Suprapubic skin (tissue), 4 donors: ENCODE measurements at regions not wholly inside any gene's neighbourhood (a gene's known extent, or its start where the extent isn't known, plus 50 kb on each side); places are given as distances from the start of the nearest gene placed in this dataset.

Source experiments
- DNase-seq, 2 donors: peaks; one replicate each; pipeline ENCODE4 v3.0.0-alpha.2; 2019; ENCODE audit warnings: low spot score in 2 of 2
- H3K27ac ChIP-seq: fragments of 200-600 bp; sonication (generic); one replicate; pipeline ENCODE4 v1.5.1; 2019
- H3K27me3 ChIP-seq: fragments of 200-600 bp; sonication (generic); one replicate; pipeline ENCODE4 v1.5.1; 2019
- H3K36me3 ChIP-seq: fragments of 200-600 bp; sonication (generic); one replicate; pipeline ENCODE4 v1.5.1; 2019
- H3K4me1 ChIP-seq: fragments of 200-600 bp; sonication (generic); one replicate; pipeline ENCODE4 v1.5.1; 2019
- H3K4me3 ChIP-seq: fragments of 200-600 bp; sonication (generic); one replicate; pipeline ENCODE4 v1.5.1; 2019; ENCODE audit warnings: mild to moderate bottlenecking
- H3K9me3 ChIP-seq: fragments of 200-600 bp; sonication (generic); one replicate; pipeline ENCODE4 v1.5.1; 2019
- CTCF ChIP-seq, 2 donors: fragments of 200-600 bp in 1 of 2; fragments of 450-650 bp in 1 of 2; sonication (generic) in 1 of 2; IDR thresholded peaks; one replicate each; pipeline ENCODE4 v1.5.1; 2016 to 2019; ENCODE audit warnings: antibody characterized with exemption in 2 of 2, mild to moderate bottlenecking in 1 of 2, moderate library complexity in 1 of 2
- EP300 ChIP-seq: sonication (generic); formaldehyde crosslinking; IDR thresholded peaks from one replicate; pipeline ENCODE4 v1.6.1; 2017; ENCODE audit warnings: antibody characterized with exemption
- POLR2A ChIP-seq, 2 donors: fragments of 450-650 bp; IDR thresholded peaks; one replicate each; pipeline ENCODE4 v1.6.1; 2017; ENCODE audit warnings: antibody characterized with exemption in 2 of 2, mild to moderate bottlenecking in 2 of 2, moderate library complexity in 2 of 2
- POLR2AphosphoS5 ChIP-seq, 3 donors: sonication (generic); formaldehyde crosslinking; IDR thresholded peaks; one replicate each; pipeline ENCODE4 v1.6.1; 2017; ENCODE audit warnings: antibody characterized with exemption in 3 of 3
- WGBS: methylation state at CpG from one replicate; pipeline ENCODE4 v1.1.5; 2018; 5-methylcytosine and 5-hydroxymethylcytosine counted together

- no peak overlapping the region for H3K4me3 ChIP-seq
- 37% methylated on average over 7 of the region's 7 CpGs for WGBS
- H3K27ac ChIP-seq, result no peak overlapping the region
- DNase-seq, result no peak
- no peaks in the 10 kb centered on the region for H3K36me3 ChIP-seq
- no peaks in the 10 kb centered on the region for H3K9me3 ChIP-seq
- H3K4me1 ChIP-seq, result no peaks in the 10 kb centered on the region
- no peak for TF ChIP-seq POLR2AphosphoS5 (IDR thresholded peaks at IDR 0.05)
- no peaks in the 10 kb centered on the region for H3K27me3 ChIP-seq
Observed at GRCh38 chr5:120778491-120779484, 314.7 kb downstream of the PRR16 start.

- no peak for TF ChIP-seq POLR2AphosphoS5 (IDR thresholded peaks at IDR 0.05)
- TF ChIP-seq EP300, result no peak
- TF ChIP-seq CTCF (IDR thresholded peaks at IDR 0.05), result no peak
- TF ChIP-seq POLR2A (IDR thresholded peaks at IDR 0.05), result no peak
- H3K9me3 ChIP-seq, result no peaks in the 10 kb centered on the region
Observed at GRCh38 chr5:120779674-120780073, 315.6 kb downstream of the PRR16 start.

GRCh38 chr5:120788481-120788880 is 324.4 kb downstream of the PRR16 start:
- WGBS, result 54% methylated on average over 1 of the region's 1 CpG
- H3K4me3 ChIP-seq, result no peak overlapping the region
- H3K36me3 ChIP-seq, result no peaks in the 10 kb centered on the region

More at GRCh38 chr5:120779674-120780073, 315.6 kb downstream of the PRR16 start:
- 8% methylated on average over 2 of the region's 2 CpGs for WGBS
- no peak for DNase-seq
- Histone ChIP-seq H3K4me3 (no peak overlapping the region), H3K27ac (no peak overlapping the region), H3K4me1 (no peaks in the 10 kb centered on the region), H3K27me3 (no peaks in the 10 kb centered on the region), H3K36me3 (no peaks in the 10 kb centered on the region)

GRCh38 chr5:120789918-120790317 is 325.8 kb downstream of the PRR16 start:
- Histone ChIP-seq H3K4me3 (no peak overlapping the region), H3K9me3 (no peaks in the 10 kb centered on the region), H3K36me3 (no peaks in the 10 kb centered on the region), H3K27me3 (no peaks in the 10 kb centered on the region), H3K27ac (no peak overlapping the region), H3K4me1 (no peaks in the 10 kb centered on the region)
- 26% methylated on average over 2 of the region's 2 CpGs for WGBS
- no peak for TF ChIP-seq EP300
- no peak for DNase-seq

More at GRCh38 chr5:120788481-120788880, 324.4 kb downstream of the PRR16 start:
- Histone ChIP-seq H3K4me1 (no peaks in the 10 kb centered on the region), H3K27me3 (no peaks in the 10 kb centered on the region), H3K9me3 (no peaks in the 10 kb centered on the region), H3K27ac (no peak overlapping the region)
- TF ChIP-seq EP300 (no peak), POLR2A (IDR thresholded peaks at IDR 0.05) (no peak), POLR2AphosphoS5 (IDR thresholded peaks at IDR 0.05) (no peak), CTCF (IDR thresholded peaks at IDR 0.05) (no peak)
- no peak for DNase-seq

- WGBS, result 50% methylated on average over 1 of the region's 1 CpG
- Histone ChIP-seq H3K4me3 (no peak overlapping the region), H3K27ac (no peak overlapping the region), H3K36me3 (no peaks in the 10 kb centered on the region), H3K9me3 (no peaks in the 10 kb centered on the region), H3K27me3 (no peaks in the 10 kb centered on the region), H3K4me1 (no peaks in the 10 kb centered on the region)
- DNase-seq, result no peak
- TF ChIP-seq CTCF (IDR thresholded peaks at IDR 0.05) (no peak), POLR2AphosphoS5 (IDR thresholded peaks at IDR 0.05) (no peak), POLR2A (IDR thresholded peaks at IDR 0.05) (no peak), EP300 (no peak)
Observed at GRCh38 chr5:120790339-120790738, 326.2 kb downstream of the PRR16 start.

GRCh38 chr5:120792477-120792876 is 328.4 kb downstream of the PRR16 start:
- TF ChIP-seq EP300 (no peak), POLR2AphosphoS5 (IDR thresholded peaks at IDR 0.05) (no peak), POLR2A (IDR thresholded peaks at IDR 0.05) (no peak), CTCF (IDR thresholded peaks at IDR 0.05) (no peak)
- WGBS, result 90% methylated on average over 2 of the region's 2 CpGs
- Histone ChIP-seq H3K36me3 (no peaks in the 10 kb centered on the region), H3K27me3 (no peaks in the 10 kb centered on the region), H3K4me3 (no peak overlapping the region), H3K9me3 (no peaks in the 10 kb centered on the region), H3K4me1 (no peaks in the 10 kb centered on the region), H3K27ac (no peak overlapping the region)
- DNase-seq, result no peak
